DND-41 (cell line): ENCODE measurements at regions not wholly inside any gene's neighbourhood (a gene's known extent, or its start where the extent isn't known, plus 50 kb on each side); places are given as distances from the start of the nearest gene placed in this dataset.

Source experiments
- ATAC-seq: fragments of 200-7000 bp; cut with Tn5 transposase; 3 replicates; pipeline ENCODE4 v1.9.1; 2021; ENCODE audit warnings: low read depth; ENCODE audit not compliant: insufficient read depth
- DNase-seq: peaks from one replicate; pipeline ENCODE4 v3.0.0-alpha.2; 2020
- H2AFZ ChIP-seq: 2 replicates; pipeline ENCODE4 v1.6.0; 2012; ENCODE audit warnings: low read depth, low read length
- H3K27ac ChIP-seq: 2 replicates; pipeline ENCODE4 v1.5.1; 2012; ENCODE audit warnings: low read length, inconsistent platforms
- H3K27me3 ChIP-seq: fragments of 200-600 bp; sonication (generic); 2 replicates; pipeline ENCODE4 v1.6.0; 2012; ENCODE audit warnings: low read length, mild to moderate bottlenecking, inconsistent platforms; ENCODE audit not compliant: insufficient read depth, poor library complexity
- H3K36me3 ChIP-seq: 2 replicates; pipeline ENCODE4 v1.5.1; 2012; ENCODE audit warnings: low read length, inconsistent platforms; ENCODE audit not compliant: insufficient read depth
- H3K4me1 ChIP-seq: 2 replicates; pipeline ENCODE4 v1.5.1; 2012; ENCODE audit warnings: mild to moderate bottlenecking, low read length; ENCODE audit not compliant: insufficient read depth
- H3K4me2 ChIP-seq: 2 replicates; pipeline ENCODE4 v1.6.0; 2012; ENCODE audit warnings: mild to moderate bottlenecking, moderate library complexity, low read length, inconsistent platforms; ENCODE audit not compliant: insufficient read depth
- H3K4me3 ChIP-seq, 2 experiments: fragments of 200-600 bp in 1 of 2; shearing (Covaris generic) in 1 of 2; 2 replicates each; pipeline ENCODE4 v1.5.1; 2012 to 2016; ENCODE audit warnings: inconsistent platforms in 2 of 2, low read length in 2 of 2, mild to moderate bottlenecking in 2 of 2, low read depth in 1 of 2, moderate library complexity in 1 of 2
- H3K79me2 ChIP-seq: 2 replicates; pipeline ENCODE4 v1.6.0; 2012; ENCODE audit warnings: low read length, inconsistent platforms; ENCODE audit not compliant: insufficient read depth
- H3K9ac ChIP-seq: 2 replicates; pipeline ENCODE4 v1.6.0; 2012; ENCODE audit warnings: low read depth, mild to moderate bottlenecking, inconsistent platforms, low read length, moderate library complexity
- H3K9me3 ChIP-seq: 2 replicates; pipeline ENCODE4 v1.5.1; 2012; ENCODE audit warnings: low read length, moderate library complexity, mild to moderate bottlenecking, inconsistent platforms; ENCODE audit not compliant: insufficient read depth, severe bottlenecking
- H4K20me1 ChIP-seq: 2 replicates; pipeline ENCODE4 v1.6.0; 2012; ENCODE audit warnings: low read length; ENCODE audit not compliant: insufficient read depth
- CTCF ChIP-seq: IDR thresholded peaks from 2 replicates; pipeline ENCODE4 v1.5.1; 2012; ENCODE audit warnings: borderline replicate concordance, low read length, moderate library complexity, mild to moderate bottlenecking; ENCODE audit not compliant: poor library complexity, severe bottlenecking; ENCODE audit errors: extremely low read depth
- EZH2 ChIP-seq: IDR thresholded peaks from 3 replicates; pipeline ENCODE4 v1.6.1; 2012; ENCODE audit warnings: borderline replicate concordance, low read depth, mild to moderate bottlenecking, moderate library complexity, low read length, inconsistent platforms; ENCODE audit not compliant: severe bottlenecking

- ATAC-seq (no peak), DNase-seq (no peak)
- Histone ChIP-seq H3K9ac (no peak overlapping the region), H3K4me3 (no peak overlapping the region), H3K27me3 (no peaks in the 10 kb centered on the region), H4K20me1 (no peaks in the 10 kb centered on the region), H3K36me3 (no peaks in the 10 kb centered on the region), H3K4me1 (no peaks in the 10 kb centered on the region), H3K79me2 (no peaks in the 10 kb centered on the region), H2AFZ (no peak overlapping the region), H3K4me2 (no peak overlapping the region), H3K27ac (no peak overlapping the region), H3K9me3 (no peaks in the 10 kb centered on the region)
- TF ChIP-seq EZH2 (no peak), CTCF (no peak)
Observed at GRCh38 chr16:52357711-52358110, 189.2 kb downstream of the TOX3 start.

GRCh38 chr16:52353249-52353648 is 193.7 kb downstream of the TOX3 start:
- Histone ChIP-seq H3K9me3 (no peaks in the 10 kb centered on the region), H3K9ac (no peak overlapping the region), H4K20me1 (no peaks in the 10 kb centered on the region), H3K27me3 (no peaks in the 10 kb centered on the region), H3K79me2 (no peaks in the 10 kb centered on the region), H3K4me3 (no peak overlapping the region), H3K27ac (no peak overlapping the region), H2AFZ (no peak overlapping the region), H3K4me2 (no peak overlapping the region), H3K4me1 (no peaks in the 10 kb centered on the region), H3K36me3 (no peaks in the 10 kb centered on the region)
- no peak for ATAC-seq
- TF ChIP-seq EZH2 = no peak
- no peak for TF ChIP-seq CTCF
- DNase-seq = no peak

- H3K9me3 ChIP-seq = no peaks in the 10 kb centered on the region
- H3K4me2 ChIP-seq = no peak overlapping the region
- TF ChIP-seq EZH2 (no peak), CTCF (no peak)
- no peaks in the 10 kb centered on the region for H3K36me3 ChIP-seq
- no peak for ATAC-seq
- no peaks in the 10 kb centered on the region for H3K79me2 ChIP-seq
- no peaks in the 10 kb centered on the region for H3K27me3 ChIP-seq
- no peak overlapping the region for H2AFZ ChIP-seq
- no peak overlapping the region for H3K4me3 ChIP-seq
- H3K4me1 ChIP-seq = no peaks in the 10 kb centered on the region
- H4K20me1 ChIP-seq = no peaks in the 10 kb centered on the region
- H3K27ac ChIP-seq = no peak overlapping the region
- no peak for DNase-seq
- no peak overlapping the region for H3K9ac ChIP-seq
Observed at GRCh38 chr16:52351451-52351850, 195.5 kb downstream of the TOX3 start.

GRCh38 chr16:52350031-52350642 is 196.8 kb downstream of the TOX3 start:
- Histone ChIP-seq H3K27ac (no peak overlapping the region), H4K20me1 (no peaks in the 10 kb centered on the region), H3K4me2 (no peak overlapping the region), H3K27me3 (no peaks in the 10 kb centered on the region), H3K9me3 (no peaks in the 10 kb centered on the region), H2AFZ (no peak overlapping the region), H3K4me1 (no peaks in the 10 kb centered on the region), H3K79me2 (no peaks in the 10 kb centered on the region), H3K36me3 (no peaks in the 10 kb centered on the region), H3K9ac (no peak overlapping the region), H3K4me3 (no peak overlapping the region)
- ATAC-seq = no peak
- no peak for DNase-seq
- TF ChIP-seq CTCF (no peak), EZH2 (no peak)
